HFFc6 (cell line): ENCODE measurements at regions not wholly inside any gene's neighbourhood (a gene's known extent, or its start where the extent isn't known, plus 50 kb on each side); places are given as distances from the start of the nearest gene placed in this dataset.

Source experiments
- DNase-seq: peaks from one replicate; pipeline ENCODE4 v3.0.0-alpha.2; 2018
- H3K27ac Mint-ChIP-seq: 2 replicates; pipeline ENCODE4 v1.8.0; 2020; ENCODE audit warnings: mild to moderate bottlenecking, mixed read lengths
- H3K27me3 Mint-ChIP-seq: 2 replicates; pipeline ENCODE4 v1.8.0; 2021; ENCODE audit warnings: mild to moderate bottlenecking, moderate library complexity, mixed read lengths; ENCODE audit not compliant: insufficient read depth
- H3K36me3 Mint-ChIP-seq: 2 replicates; pipeline ENCODE4 v1.8.0; 2021; ENCODE audit warnings: low read depth, mixed read lengths
- H3K4me1 Mint-ChIP-seq: 2 replicates; pipeline ENCODE4 v1.8.0; 2020; ENCODE audit warnings: low read depth, mixed read lengths
- H3K4me3 Mint-ChIP-seq: 2 replicates; pipeline ENCODE4 v1.8.0; 2020; ENCODE audit warnings: mild to moderate bottlenecking, moderate library complexity, mixed read lengths
- H3K9me3 Mint-ChIP-seq: 2 replicates; pipeline ENCODE4 v1.8.0; 2020; ENCODE audit warnings: mild to moderate bottlenecking, mixed read lengths
- CTCF ChIP-seq: fragments of 200-600 bp; sonication (generic); IDR thresholded peaks from 2 replicates; pipeline ENCODE4 v1.5.0; 2021; ENCODE audit warnings: antibody characterized with exemption, mild to moderate bottlenecking

GRCh38 chr13:42389041-42389440 is 117.1 kb downstream of the AKAP11 start:
- Mint-ChIP-seq H3K27me3 (peaks cover 5% of the 10 kb centered on the region), H3K9me3 (no peaks in the 10 kb centered on the region), H3K4me1 (no peaks in the 10 kb centered on the region), H3K27ac (no peak overlapping the region), H3K4me3 (no peak overlapping the region), H3K36me3 (no peaks in the 10 kb centered on the region)
- no peak for DNase-seq
- TF ChIP-seq CTCF = no peak

GRCh38 chr13:42392180-42392579 is 120.2 kb downstream of the AKAP11 start:
- Mint-ChIP-seq H3K36me3 (no peaks in the 10 kb centered on the region), H3K27me3 (peaks cover 4% of the 10 kb centered on the region), H3K4me1 (no peaks in the 10 kb centered on the region), H3K4me3 (no peak overlapping the region), H3K9me3 (no peaks in the 10 kb centered on the region; the same call in 1 of the 2 replicates), H3K27ac (no peak overlapping the region)
- no peak for TF ChIP-seq CTCF
- DNase-seq = no peak

- Mint-ChIP-seq H3K9me3 (no peaks in the 10 kb centered on the region; the same call in 1 of the 2 replicates), H3K27me3 (peaks cover 4% of the 10 kb centered on the region), H3K4me1 (no peaks in the 10 kb centered on the region), H3K4me3 (no peak overlapping the region), H3K36me3 (no peaks in the 10 kb centered on the region), H3K27ac (no peak overlapping the region)
- TF ChIP-seq CTCF = no peak
- DNase-seq = no peak
Observed at GRCh38 chr13:42392716-42393572, 121.0 kb downstream of the AKAP11 start.

- Mint-ChIP-seq H3K27ac (no peak overlapping the region), H3K36me3 (no peaks in the 10 kb centered on the region)
- no peak for TF ChIP-seq CTCF
Observed at GRCh38 chr13:42393573-42394360, 121.8 kb downstream of the AKAP11 start.

GRCh38 chr13:42394361-42394708 is 122.4 kb downstream of the AKAP11 start:
- Mint-ChIP-seq H3K27me3 (no peaks in the 10 kb centered on the region; the same call in 1 of the 2 replicates), H3K4me3 (no peak overlapping the region), H3K27ac (no peak overlapping the region), H3K36me3 (no peaks in the 10 kb centered on the region), H3K9me3 (no peaks in the 10 kb centered on the region; the same call in 1 of the 2 replicates), H3K4me1 (no peaks in the 10 kb centered on the region)
- DNase-seq = no peak
- no peak for TF ChIP-seq CTCF

More at GRCh38 chr13:42393573-42394360, 121.8 kb downstream of the AKAP11 start:
- Mint-ChIP-seq H3K4me3 (no peak overlapping the region), H3K4me1 (no peaks in the 10 kb centered on the region), H3K27me3 (no peaks in the 10 kb centered on the region; the same call in 1 of the 2 replicates), H3K9me3 (no peaks in the 10 kb centered on the region; the same call in 1 of the 2 replicates)
- no peak for DNase-seq
